GM21447 (cell line): ENCODE measurements at regions not wholly inside any gene's neighbourhood (a gene's known extent, or its start where the extent isn't known, plus 50 kb on each side); places are given as distances from the start of the nearest gene placed in this dataset.
"Not testable (repeated sequence)": the region's sequence is repeated elsewhere in the genome, so short reads cannot be mapped to it uniquely, and the experiment has no call there.

Experiments
- ATAC-seq: cut with Tn5 transposase; IDR thresholded peaks from one replicate; pipeline ENCODE4 v1.9.1; 2021; ENCODE audit not compliant: unreplicated experiment

DNA sequence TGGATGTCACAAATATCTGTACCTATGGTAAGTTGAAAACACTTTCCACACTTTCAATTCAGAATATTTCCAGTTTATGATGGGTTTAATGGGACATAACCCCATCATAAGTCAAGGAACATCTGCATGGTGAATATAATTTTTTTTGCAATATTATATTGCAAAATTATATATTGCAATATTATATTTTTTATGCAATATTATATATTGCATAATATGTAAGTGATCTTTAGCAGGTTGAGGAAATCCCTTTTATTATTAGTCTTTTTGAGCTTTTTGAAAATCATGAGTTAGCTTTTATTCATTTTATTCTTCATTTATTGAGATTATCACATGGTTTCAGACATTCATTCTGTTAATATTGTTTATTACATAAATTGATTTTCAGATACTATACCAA, 342.2 kb upstream of the GALNT5 start:
- no peak for ATAC-seq

DNA sequence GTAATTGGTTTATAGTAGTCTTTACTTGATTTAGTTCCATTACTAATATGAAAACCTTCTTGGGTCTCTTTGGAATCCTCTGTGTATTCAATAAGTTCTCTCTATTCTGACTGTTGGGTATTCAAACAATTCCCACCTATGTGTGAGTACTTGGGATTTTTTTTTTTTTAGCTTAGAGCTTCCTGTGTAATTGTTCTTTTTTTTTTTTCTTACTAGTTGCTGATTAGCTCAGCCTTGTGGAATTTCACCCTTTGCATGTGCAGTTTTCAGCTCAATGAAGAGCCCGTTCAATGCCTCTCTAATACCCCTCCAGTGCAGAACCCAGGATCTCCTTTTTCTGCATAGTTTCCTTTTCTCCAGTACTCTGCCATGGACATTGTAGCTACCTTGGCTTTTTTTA, 339.1 kb upstream of the GALNT5 start:
- ATAC-seq: no peak

DNA sequence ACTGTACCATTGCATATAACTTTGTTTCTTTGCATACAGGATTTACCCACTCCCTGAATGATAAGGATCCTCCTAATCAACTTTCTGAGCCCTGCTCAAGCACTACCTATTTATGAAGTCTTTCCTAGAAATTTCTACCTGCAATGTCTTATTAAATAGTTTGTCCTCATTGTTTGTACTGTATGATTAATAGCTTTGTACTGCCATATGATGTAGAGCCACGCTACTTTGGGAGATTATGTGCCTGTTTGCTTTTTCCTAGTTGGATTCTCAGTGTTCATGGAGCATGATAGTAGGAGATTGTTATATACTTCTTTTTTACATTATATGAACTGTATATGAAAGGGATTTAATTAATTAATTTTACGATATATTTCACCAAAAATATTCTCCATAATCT, 327.1 kb upstream of the GALNT5 start:
- ATAC-seq: no peak

DNA sequence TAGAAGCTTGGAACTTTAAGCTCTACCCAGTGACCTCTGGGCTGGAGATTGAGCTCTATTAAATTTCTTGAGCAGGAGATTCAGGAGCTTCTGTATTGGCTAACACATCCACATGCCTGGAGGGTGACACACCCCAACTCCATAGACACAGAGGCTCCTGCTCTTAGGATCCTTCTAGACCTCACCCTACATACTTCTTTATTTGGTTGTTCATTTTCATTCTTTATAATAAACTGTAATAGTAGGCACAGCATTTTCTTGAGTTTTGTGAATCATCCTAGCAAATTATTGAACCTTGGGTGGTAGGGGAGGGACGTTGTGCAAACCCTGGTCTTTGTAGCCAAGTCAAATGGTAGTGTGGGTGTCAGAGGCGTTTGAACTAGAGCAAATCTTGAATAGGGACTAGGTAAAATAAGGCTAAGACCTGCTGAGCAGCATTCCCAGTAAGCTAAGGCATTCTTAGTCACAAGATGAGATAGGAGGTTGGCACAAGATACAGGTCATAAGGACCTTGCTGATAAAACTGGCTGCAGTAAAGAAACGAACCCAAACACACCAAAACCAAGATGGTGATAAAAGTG, 323.8 kb upstream of the GALNT5 start:
- ATAC-seq: no peak

GRCh38 chr2:156935616-156936015, 321.9 kb upstream of the GALNT5 start:
- ATAC-seq: no peak

DNA sequence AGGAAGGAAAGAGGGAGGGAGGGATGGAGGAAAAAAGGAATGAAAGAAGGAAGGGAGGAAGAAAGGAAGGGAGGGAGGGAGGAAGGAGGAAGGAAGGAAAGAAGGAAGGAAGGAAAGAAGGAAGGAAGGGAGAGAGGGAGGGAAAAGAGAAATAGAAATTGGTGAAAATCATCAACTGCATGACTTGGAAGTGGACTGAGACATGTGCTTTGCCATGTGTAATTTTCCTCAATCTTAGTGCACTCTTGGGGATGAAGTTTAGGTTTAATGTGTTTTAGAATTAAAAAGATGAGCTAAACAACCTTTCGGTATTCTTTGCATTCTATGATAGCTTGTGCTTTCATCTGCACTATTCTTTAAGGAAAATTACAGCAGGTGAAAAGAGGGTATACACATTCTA, 320.1 kb upstream of the GALNT5 start:
- ATAC-seq: no peak

- no peak for ATAC-seq
Measured at GRCh38 chr2:156944871-156945270, 312.6 kb upstream of the GALNT5 start.

GRCh38 chr2:156947261-156947660, 310.2 kb upstream of the GALNT5 start:
- no peak for ATAC-seq

DNA sequence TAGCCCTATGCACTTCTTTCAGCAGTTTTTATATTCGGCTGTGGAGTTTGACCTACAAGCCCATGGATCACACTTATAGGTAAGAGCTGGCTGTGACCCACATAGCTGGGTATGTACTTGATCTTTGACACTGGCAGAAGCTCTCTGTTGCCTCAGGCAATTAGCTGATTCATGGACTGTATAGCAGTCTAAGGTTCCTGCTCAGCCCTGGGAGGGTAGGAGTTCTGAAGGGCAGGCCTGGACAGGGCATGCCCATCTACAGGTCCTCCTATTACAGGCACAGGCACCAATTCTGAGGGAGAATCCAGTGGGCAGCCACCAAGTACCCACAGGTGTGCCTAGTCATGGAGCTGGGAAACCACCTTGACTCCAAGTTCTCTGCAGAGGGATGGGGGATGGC, 301.8 kb upstream of the GALNT5 start:
- no peak for ATAC-seq

DNA sequence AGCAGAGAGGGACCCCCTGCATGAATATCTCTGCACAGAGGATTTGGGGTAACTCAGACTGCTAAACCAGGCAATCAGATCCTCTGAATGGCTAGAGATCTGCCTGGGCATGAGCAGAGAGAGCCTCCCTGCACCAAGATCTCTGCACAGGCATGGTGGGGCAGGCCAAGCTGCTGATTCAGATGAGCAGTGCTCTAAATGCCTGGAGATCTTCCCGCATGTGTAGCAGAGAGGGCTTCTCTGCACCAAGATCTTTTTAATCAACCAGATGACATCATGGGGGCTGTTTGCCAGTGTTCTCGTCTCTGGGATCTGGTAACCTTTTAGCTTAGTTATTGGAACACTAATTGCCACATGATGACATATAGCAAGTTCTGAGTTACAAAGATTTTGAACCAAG, 301.3 kb upstream of the GALNT5 start:
- ATAC-seq: no peak

DNA sequence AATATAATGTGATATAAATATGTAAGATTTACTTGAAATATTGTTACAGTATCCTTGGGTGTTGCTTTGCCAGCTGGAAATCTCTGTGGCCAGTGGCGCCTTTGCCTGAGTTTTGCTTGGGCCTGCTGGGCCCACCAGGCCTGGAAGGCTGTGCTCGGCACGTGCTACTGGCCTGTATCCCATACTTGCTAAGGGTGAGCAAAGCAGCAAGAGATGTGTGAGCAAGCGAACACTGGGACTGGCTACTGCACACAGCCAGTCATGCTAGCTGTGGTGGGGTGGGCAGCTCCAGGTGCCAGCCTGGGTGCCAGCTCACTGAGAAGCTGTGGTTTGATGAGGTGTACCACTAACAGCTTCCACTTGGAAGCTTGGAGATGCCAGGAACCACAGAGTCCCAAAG, 299.1 kb upstream of the GALNT5 start:
- ATAC-seq: no peak

- no peak for ATAC-seq
Measured at GRCh38 chr2:156959481-156959880, 298.0 kb upstream of the GALNT5 start.

DNA sequence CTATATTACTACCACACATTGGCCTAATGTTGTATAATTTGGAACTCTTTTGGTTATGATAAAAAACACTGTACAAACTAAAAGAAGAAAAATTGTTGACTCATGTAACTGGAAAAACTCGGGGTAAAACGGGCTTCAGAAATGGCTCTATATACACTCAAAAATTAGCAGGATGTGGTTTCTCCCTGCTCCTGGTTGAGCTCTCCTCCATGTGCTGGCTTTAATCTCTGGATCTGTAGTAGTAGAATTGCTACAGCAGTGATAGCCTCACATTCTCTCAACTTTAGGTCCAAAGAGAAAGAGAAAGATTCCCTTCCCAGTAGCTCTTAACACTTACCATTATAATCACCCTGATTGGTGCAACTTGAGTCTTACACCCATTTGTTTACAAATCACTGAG, 274.9 kb upstream of the GALNT5 start:
- ATAC-seq: no peak

DNA sequence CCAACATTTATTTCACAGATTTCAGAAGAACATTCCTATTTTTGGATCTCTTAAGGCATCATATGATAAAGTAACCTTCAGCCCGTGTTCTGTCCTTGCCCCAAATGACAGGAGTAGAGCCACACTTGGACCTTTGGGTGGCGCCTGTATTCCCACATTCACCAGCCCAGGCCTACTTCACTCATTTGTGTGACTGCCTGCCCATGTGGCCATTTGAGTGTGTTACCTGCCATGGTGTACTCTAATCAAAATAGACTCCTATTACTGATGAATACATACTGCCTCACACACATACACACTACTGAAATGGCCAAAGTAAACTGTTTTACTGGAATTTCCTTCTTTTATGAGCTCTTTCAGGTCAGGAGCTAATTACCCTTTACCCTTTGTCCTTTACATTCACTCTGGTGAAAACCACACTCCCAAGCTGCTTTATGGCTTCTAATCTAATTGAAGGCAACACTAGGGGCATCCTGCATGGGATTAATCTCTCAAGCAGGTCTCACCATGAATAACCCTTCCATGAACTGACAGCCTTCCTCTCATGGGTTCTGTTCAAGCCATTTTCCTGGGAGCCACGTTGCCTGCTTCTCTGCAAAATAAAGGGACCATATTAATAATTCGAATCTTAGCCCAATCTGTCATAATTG, 271.0 kb upstream of the GALNT5 start:
- no peak for ATAC-seq

GRCh38 chr2:156999661-157000060, 257.8 kb upstream of the GALNT5 start:
- ATAC-seq: no peak

- no peak for ATAC-seq
Measured at GRCh38 chr2:157004789-157005188, 252.7 kb upstream of the GALNT5 start.

DNA sequence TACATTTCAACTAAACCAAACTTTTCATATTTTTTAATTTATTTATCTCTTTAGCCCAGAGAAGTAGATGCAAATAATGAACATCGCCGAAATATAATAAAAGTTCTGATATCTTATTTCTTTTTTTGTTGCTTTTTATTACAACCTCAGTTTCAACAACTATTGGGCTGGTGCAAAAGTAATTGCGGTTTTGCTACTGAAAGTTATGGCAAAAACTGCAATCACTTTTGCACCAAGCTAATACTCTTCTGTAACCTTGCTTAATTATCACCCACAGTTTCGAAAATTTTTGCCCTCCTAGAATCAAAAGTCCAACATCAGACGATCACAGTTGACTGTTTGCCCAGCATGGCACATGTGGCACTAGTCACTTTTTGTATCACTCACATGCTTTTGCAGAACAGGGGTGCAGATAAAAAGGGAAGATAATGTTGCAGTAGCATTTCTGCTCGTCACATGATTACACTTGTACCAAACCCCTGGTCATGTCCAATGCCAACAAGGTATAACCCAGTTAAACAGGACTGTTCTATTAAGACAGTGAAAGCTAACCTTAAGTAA, 242.4 kb upstream of the GALNT5 start:
- no peak for ATAC-seq

DNA sequence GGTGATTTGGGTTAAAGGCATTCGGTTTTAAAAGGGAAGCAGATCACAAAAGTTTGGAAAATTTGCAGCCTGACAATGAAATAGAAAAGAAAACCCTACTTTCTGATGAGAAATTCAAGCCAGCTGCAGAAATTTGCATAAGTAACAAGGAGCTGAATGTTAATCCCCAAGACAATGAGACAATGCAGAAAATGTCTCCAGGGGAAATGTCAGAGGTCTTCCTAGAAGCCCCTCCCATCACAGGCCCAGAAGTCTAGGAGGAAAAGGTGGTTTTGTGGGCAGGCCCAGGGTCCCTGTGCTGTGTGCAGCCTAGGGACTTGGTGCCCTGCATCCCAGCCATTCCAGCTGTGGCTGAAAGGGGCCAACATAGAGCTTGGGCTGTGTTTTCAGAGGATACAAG, 234.2 kb upstream of the GALNT5 start:
- ATAC-seq: not testable (repeated sequence)

GRCh38 chr2:157024129-157024528, 233.4 kb upstream of the GALNT5 start:
- no peak for ATAC-seq

GRCh38 chr2:157032017-157032416, 225.5 kb upstream of the GALNT5 start:
- no peak for ATAC-seq

DNA sequence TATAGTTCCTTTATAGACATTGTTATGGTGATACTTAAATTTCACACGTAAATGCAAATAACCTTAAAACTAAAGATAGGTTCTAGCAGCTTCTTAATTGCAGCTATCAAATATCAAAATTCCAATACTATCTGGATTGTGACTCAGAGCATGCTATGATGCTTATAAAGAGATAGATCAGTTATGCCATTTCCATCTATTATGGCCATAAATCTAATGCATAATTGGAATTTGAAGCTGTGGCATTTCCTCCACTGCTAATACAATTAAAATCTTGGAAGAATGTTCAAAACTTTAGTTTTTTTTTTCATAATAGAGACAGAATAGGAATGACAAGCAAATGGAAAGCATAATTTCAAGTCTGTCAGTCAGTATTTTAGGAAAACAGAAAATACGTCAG, 220.8 kb upstream of the GALNT5 start:
- ATAC-seq: no peak

DNA sequence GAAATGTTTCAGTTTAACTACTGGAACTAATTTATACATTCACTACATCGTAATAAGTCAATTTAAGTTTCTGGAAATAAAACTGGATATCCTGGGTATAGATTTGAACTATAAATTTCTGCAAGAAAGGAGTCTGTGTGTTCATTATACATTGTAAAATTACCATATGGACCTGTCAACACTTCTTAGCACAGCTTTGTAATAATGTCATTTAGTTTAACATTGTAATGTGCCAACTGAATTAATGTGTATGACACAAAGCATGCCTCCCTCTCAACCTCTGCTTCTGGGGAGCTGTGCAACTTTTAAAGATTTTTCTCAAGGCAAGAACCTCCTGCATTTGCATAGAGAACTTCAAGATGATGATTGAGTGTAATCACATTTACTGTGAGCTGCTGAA, 213.7 kb upstream of the GALNT5 start:
- ATAC-seq: no peak

- no peak for ATAC-seq
Measured at GRCh38 chr2:157046396-157046795, 211.1 kb upstream of the GALNT5 start.
